Sigmoid colon (tissue), 4 donors: ENCODE measurements at regions not wholly inside any gene's neighbourhood (a gene's known extent, or its start where the extent isn't known, plus 50 kb on each side); places are given as distances from the start of the nearest gene placed in this dataset.

ENCODE experiments used
- CTCF ChIP-seq, 4 experiments: fragments of 450-650 bp in 3 of 4; fragments of 200-600 bp in 1 of 4; IDR thresholded peaks; one replicate each; pipeline ENCODE4 v1.5.1; 2016 to 2019; ENCODE audit warnings: antibody characterized with exemption in 4 of 4, mild to moderate bottlenecking in 3 of 4, moderate library complexity in 2 of 4
- EP300 ChIP-seq, 4 donors: sonication (generic); formaldehyde crosslinking; IDR thresholded peaks; one replicate each; pipeline ENCODE4 v1.6.1; 2017; ENCODE audit warnings: antibody characterized with exemption in 4 of 4
- POLR2A ChIP-seq, 2 donors: fragments of 450-650 bp; IDR thresholded peaks; one replicate each; pipeline ENCODE4 v1.6.1; 2016; ENCODE audit warnings: antibody characterized with exemption in 2 of 2, mild to moderate bottlenecking in 2 of 2, moderate library complexity in 2 of 2

GRCh38 chr2:126227250-126227649, 428.7 kb upstream of the GYPC start:
- no peak for TF ChIP-seq EP300 (IDR thresholded peaks at IDR 0.05)
- TF ChIP-seq CTCF (IDR thresholded peaks at IDR 0.05) = no peak
- no peak for TF ChIP-seq POLR2A (IDR thresholded peaks at IDR 0.05)
